ENCODE measurements at regions not wholly inside any gene's neighbourhood (a gene's known extent, or its start where the extent isn't known, plus 50 kb on each side); places are given as distances from the start of the nearest gene placed in this dataset.

- TF ChIP-seq POLR2A (IDR thresholded peaks at IDR 0.05; ENCODE audit: low read depth, low read length) (no peak), POLR2AphosphoS5 (IDR thresholded peaks at IDR 0.05; ENCODE audit: low read depth, low read length) (no peak)
Observed at GRCh38 chr13:109971006-109971405, 184.6 kb upstream of the IRS2 start.

All from GM12892 (cell line).